ENCODE measurements at regions not wholly inside any gene's neighbourhood (a gene's known extent, or its start where the extent isn't known, plus 50 kb on each side); places are given as distances from the start of the nearest gene placed in this dataset.

- TF ChIP-seq, protein P1, sequence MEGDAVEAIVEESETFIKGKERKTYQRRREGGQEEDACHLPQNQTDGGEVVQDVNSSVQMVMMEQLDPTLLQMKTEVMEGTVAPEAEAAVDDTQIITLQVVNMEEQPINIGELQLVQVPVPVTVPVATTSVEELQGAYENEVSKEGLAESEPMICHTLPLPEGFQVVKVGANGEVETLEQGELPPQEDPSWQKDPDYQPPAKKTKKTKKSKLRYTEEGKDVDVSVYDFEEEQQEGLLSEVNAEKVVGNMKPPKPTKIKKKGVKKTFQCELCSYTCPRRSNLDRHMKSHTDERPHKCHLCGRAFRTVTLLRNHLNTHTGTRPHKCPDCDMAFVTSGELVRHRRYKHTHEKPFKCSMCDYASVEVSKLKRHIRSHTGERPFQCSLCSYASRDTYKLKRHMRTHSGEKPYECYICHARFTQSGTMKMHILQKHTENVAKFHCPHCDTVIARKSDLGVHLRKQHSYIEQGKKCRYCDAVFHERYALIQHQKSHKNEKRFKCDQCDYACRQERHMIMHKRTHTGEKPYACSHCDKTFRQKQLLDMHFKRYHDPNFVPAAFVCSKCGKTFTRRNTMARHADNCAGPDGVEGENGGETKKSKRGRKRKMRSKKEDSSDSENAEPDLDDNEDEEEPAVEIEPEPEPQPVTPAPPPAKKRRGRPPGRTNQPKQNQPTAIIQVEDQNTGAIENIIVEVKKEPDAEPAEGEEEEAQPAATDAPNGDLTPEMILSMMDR (IDR thresholded peaks at IDR 0.05): no peak
- TF ChIP-seq POLR2A (IDR thresholded peaks at IDR 0.05): no peak
Observed at GRCh38 chr3:168844894-168845482, 749.3 kb upstream of the GOLIM4 start.

Data from adrenal gland (tissue), 5 donors.